ENCODE measurements at regions not wholly inside any gene's neighbourhood (a gene's known extent, or its start where the extent isn't known, plus 50 kb on each side); places are given as distances from the start of the nearest gene placed in this dataset.

GRCh38 chr7:25399000-25399750 is 170.9 kb upstream of the NPVF start:
- no peak for DNase-seq

- no peak for DNase-seq
These were observed 174.2 kb upstream of the NPVF start for GRCh38 chr7:25402532-25402931.

- DNase-seq, result no peak
These were observed 177.4 kb upstream of the NPVF start for GRCh38 chr7:25405736-25406135.

GRCh38 chr7:25407053-25407452 is 178.8 kb upstream of the NPVF start:
- no peak for DNase-seq

GRCh38 chr7:25408012-25408687 is 179.9 kb upstream of the NPVF start:
- DNase-seq, result no peak

- DNase-seq, result no peak
These were observed 180.6 kb upstream of the NPVF start for GRCh38 chr7:25408876-25409275.

- no peak for DNase-seq
These were observed 181.8 kb upstream of the NPVF start for GRCh38 chr7:25409897-25410636.

- no peak for DNase-seq
These were observed 192.5 kb upstream of the NPVF start for GRCh38 chr7:25420771-25421170.

GRCh38 chr7:25424113-25424512 is 195.8 kb upstream of the NPVF start:
- DNase-seq, result no peak

- DNase-seq, result no peak
These were observed 196.6 kb upstream of the NPVF start for GRCh38 chr7:25424855-25425254.

- no peak for DNase-seq
These were observed 199.4 kb upstream of the NPVF start for GRCh38 chr7:25427721-25428120.

GRCh38 chr7:25429731-25430130 is 201.4 kb upstream of the NPVF start:
- DNase-seq, result no peak

- DNase-seq, result no peak
These were observed 202.1 kb upstream of the NPVF start for GRCh38 chr7:25430200-25430931.

- DNase-seq, result no peak
These were observed 203.7 kb upstream of the NPVF start for GRCh38 chr7:25431956-25432450.

GRCh38 chr7:25432807-25433206 is 204.5 kb upstream of the NPVF start:
- no peak for DNase-seq

- DNase-seq, result no peak
These were observed 208.1 kb upstream of the NPVF start for GRCh38 chr7:25436413-25436812.

GRCh38 chr7:25437308-25437707 is 209.0 kb upstream of the NPVF start:
- DNase-seq, result no peak

GRCh38 chr7:25444991-25445390 is 216.7 kb upstream of the NPVF start:
- DNase-seq, result no peak

GRCh38 chr7:25448301-25448700 is 220.0 kb upstream of the NPVF start:
- no peak for DNase-seq

GRCh38 chr7:25454020-25454419 is 225.7 kb upstream of the NPVF start:
- DNase-seq, result no peak

GRCh38 chr7:25454562-25455041 is 226.3 kb upstream of the NPVF start:
- DNase-seq, result no peak

- DNase-seq, result no peak
These were observed 227.5 kb upstream of the NPVF start for GRCh38 chr7:25455683-25456251.
